SK-N-SH (cell line): ENCODE measurements at regions not wholly inside any gene's neighbourhood (a gene's known extent, or its start where the extent isn't known, plus 50 kb on each side); places are given as distances from the start of the nearest gene placed in this dataset.

Experiments used
- CHD2 ChIP-seq: fragments of 150-350 bp; IDR thresholded peaks from 2 replicates; pipeline ENCODE4 v1.6.1; 2018; ENCODE audit warnings: low read length; ENCODE audit not compliant: partially characterized antibody
- EP300 ChIP-seq, 2 experiments: IDR thresholded peaks; 2 replicates each; pipeline versions ENCODE4 v1.4.0 to v1.6.1; 2012; ENCODE audit warnings: borderline replicate concordance in 1 of 2, low read depth in 1 of 2, low read length in 1 of 2
- FOSL2 ChIP-seq: IDR thresholded peaks from 2 replicates; pipeline ENCODE4 v1.4.0; 2012; ENCODE audit warnings: low read depth, mild to moderate bottlenecking, moderate library complexity, borderline replicate concordance
- GATA2 ChIP-seq: sonication (generic); formaldehyde crosslinking; IDR thresholded peaks from 2 replicates; pipeline ENCODE4 v1.5.0; 2020; ENCODE audit warnings: mild to moderate bottlenecking, missing genetic modification reagents
- RAD21 ChIP-seq: IDR thresholded peaks from 2 replicates; pipeline ENCODE4 v1.6.1; 2012; ENCODE audit warnings: mild to moderate bottlenecking, low read length
- TCF12 ChIP-seq: IDR thresholded peaks from 2 replicates; pipeline ENCODE4 v1.4.0; 2012
- YY1 ChIP-seq: IDR thresholded peaks from 2 replicates; pipeline ENCODE4 v1.4.0; 2012; ENCODE audit warnings: low read depth, mild to moderate bottlenecking
- TF ChIP-seq, protein P1 (sequence below): IDR thresholded peaks from 2 replicates; pipeline ENCODE4 v1.4.0; 2012; ENCODE audit warnings: low read depth
- TF ChIP-seq, protein P2 (sequence below): fragments of 200-600 bp; sonication (generic); IDR thresholded peaks from 2 replicates; pipeline ENCODE4 v1.6.1; 2017; ENCODE audit warnings: antibody characterized with exemption, mild to moderate bottlenecking, moderate library complexity
- TF ChIP-seq, protein P3 (sequence below): fragments of 150-350 bp; IDR thresholded peaks from 2 replicates; pipeline ENCODE4 v1.6.1; 2017; ENCODE audit warnings: antibody characterized with exemption, low read length, low read depth, borderline replicate concordance

- TF ChIP-seq, protein P1, sequence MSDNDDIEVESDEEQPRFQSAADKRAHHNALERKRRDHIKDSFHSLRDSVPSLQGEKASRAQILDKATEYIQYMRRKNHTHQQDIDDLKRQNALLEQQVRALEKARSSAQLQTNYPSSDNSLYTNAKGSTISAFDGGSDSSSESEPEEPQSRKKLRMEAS, result no peak
- TF ChIP-seq, protein P2, sequence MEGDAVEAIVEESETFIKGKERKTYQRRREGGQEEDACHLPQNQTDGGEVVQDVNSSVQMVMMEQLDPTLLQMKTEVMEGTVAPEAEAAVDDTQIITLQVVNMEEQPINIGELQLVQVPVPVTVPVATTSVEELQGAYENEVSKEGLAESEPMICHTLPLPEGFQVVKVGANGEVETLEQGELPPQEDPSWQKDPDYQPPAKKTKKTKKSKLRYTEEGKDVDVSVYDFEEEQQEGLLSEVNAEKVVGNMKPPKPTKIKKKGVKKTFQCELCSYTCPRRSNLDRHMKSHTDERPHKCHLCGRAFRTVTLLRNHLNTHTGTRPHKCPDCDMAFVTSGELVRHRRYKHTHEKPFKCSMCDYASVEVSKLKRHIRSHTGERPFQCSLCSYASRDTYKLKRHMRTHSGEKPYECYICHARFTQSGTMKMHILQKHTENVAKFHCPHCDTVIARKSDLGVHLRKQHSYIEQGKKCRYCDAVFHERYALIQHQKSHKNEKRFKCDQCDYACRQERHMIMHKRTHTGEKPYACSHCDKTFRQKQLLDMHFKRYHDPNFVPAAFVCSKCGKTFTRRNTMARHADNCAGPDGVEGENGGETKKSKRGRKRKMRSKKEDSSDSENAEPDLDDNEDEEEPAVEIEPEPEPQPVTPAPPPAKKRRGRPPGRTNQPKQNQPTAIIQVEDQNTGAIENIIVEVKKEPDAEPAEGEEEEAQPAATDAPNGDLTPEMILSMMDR, result no peak
- TF ChIP-seq EP300 (IDR thresholded peaks at IDR 0.05; ENCODE audit: borderline replicate concordance in 1 of 2, low read depth in 1 of 2, low read length in 1 of 2), result no peak
- no peak for TF ChIP-seq GATA2 (CRISPR knock-in tag)
- TF ChIP-seq RAD21, result no peak
- TF ChIP-seq CHD2, result no peak
- no peak for TF ChIP-seq TCF12
- TF ChIP-seq YY1, result no peak
- TF ChIP-seq FOSL2, result no peak
- TF ChIP-seq, protein P3, sequence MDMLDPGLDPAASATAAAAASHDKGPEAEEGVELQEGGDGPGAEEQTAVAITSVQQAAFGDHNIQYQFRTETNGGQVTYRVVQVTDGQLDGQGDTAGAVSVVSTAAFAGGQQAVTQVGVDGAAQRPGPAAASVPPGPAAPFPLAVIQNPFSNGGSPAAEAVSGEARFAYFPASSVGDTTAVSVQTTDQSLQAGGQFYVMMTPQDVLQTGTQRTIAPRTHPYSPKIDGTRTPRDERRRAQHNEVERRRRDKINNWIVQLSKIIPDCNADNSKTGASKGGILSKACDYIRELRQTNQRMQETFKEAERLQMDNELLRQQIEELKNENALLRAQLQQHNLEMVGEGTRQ, result no peak
Observed at GRCh38 chr4:111115881-111116280, 493.0 kb upstream of the PITX2 start.
